ENCODE measurements at regions not wholly inside any gene's neighbourhood (a gene's known extent, or its start where the extent isn't known, plus 50 kb on each side); places are given as distances from the start of the nearest gene placed in this dataset.

DNA sequence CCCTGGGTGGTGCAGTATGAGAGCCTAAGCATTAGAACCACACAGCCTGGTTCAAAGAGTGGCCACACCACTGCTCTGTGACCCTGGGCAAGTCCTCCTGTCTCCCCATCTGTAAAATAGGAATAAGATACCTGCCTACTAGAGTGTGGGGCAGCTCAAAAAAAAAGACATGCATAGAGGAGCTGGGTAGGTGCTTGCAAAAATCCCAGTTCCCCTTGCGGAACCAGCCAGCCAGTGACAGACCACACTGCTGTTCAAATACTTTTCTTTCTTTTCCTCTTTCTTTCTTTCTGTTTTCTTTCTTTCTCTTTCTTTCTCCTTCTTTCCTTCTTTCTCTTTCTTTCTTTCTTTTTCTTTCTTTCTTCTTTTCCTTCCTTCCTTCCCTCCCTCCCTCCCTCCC lies 63.0 kb upstream of the TRIM2 start:
- no peak for DNase-seq

GRCh38 chr4:153142700-153143438 lies 61.4 kb upstream of the TRIM2 start:
- peak; percentile 19 to 63 (median 46) for DNase-seq

- DNase-seq: no peak
These were observed 60.5 kb upstream of the TRIM2 start for GRCh38 chr4:153143527-153144348.

DNA sequence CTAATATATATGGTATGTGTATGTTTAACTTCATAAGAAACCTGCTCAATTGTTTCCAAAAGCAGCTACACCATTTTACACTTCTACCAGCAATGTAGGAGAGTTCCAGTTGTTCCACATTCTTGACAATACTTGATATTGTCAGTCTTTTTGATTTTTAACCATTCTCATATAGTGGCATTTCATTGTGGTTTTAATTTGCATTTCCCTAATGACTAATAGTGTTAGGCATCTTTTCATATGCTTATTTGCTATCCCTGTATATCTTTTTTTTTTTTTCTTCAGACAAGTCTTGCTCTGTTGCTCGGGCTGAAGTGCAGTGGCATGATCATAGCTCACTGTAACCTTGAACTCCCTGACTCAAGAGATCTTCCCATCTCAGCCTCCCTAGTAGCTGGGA lies 58.2 kb upstream of the TRIM2 start:
- DNase-seq: no peak

DNA sequence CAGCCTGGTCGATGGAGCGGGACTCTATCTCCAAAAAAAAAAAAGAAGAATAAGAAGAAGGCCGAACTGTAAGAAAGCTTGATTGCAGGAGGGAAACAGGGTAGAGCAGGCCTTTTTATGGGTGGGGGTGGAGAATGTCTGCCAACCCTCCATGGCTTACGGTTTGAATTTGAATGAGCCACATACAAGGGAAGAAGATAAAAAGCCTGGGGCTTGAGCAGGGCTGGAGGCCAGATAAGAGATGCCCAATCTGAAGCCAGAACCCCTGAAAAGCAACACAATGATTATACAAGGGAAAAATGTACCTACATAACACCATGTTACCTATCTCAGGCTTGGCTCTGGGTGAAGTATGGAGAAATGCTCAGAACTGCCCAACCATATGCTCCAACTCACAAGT lies 57.3 kb upstream of the TRIM2 start:
- no peak for DNase-seq

DNA sequence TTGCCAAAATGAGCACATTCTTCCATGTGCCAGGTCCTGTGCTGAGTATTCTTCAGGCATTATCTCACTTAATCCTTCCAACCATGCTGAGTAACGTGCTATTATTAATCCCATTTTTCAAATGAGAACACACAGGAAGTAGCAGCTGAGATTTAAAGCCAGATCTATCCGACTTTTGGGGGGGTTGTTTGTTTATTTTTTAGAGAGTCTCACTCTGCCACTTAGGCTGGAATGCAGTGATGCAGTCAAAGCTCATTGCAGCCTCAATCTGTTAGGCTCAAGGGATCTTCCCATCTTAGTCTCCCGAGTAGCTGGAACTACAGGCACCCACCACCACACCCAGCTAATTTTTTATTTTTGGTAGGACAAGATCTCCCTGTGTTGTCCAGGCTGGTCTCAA lies 55.5 kb upstream of the TRIM2 start:
- no peak for DNase-seq

- peak in 3 of 6 experiments; percentile 18 to 52 (median 46) for DNase-seq
These were observed 52.4 kb upstream of the TRIM2 start for GRCh38 chr4:153151535-153152455.

GRCh38 chr4:153152501-153153338 lies 51.5 kb upstream of the TRIM2 start:
- peak; percentile 37 to 70 (median 52) for DNase-seq

DNA sequence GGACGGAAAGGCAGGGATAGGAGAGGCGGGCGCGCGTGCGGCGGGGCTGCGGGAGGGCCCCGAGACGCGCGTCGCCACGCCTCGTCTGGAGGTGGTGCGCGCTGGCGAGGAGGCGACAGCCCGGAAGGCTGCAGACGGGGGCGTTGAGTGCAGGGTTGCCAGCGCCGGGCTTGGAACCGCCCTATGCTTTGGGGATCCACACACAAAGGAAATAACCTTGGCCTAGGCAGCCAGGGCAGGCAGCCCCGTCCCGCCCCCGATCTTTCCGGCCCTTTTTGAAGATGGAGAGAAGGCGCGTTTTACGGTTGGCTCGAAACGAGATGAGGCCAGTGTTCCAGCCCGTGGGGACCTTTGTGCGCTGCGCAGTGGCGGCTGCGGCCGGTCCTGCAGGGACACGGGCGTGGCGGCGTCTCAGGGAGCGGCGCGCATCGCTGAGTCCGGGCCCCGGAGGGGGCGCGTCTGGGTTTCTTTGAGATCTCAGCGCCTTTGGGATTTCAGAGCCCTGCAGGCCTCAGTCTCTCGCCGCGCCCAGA lies 50.8 kb upstream of the TRIM2 start:
- peak; percentile 58 to 74 (median 72) for DNase-seq

- DNase-seq: peak in 2 of 6 experiments; percentile 3 to 23
These were observed 50.0 kb upstream of the TRIM2 start for GRCh38 chr4:153154007-153154975.

Data from stimulated activated naive CD4-positive, alpha-beta T cell (primary cell).